ENCODE measurements at regions not wholly inside any gene's neighbourhood (a gene's known extent, or its start where the extent isn't known, plus 50 kb on each side); places are given as distances from the start of the nearest gene placed in this dataset.

DNA sequence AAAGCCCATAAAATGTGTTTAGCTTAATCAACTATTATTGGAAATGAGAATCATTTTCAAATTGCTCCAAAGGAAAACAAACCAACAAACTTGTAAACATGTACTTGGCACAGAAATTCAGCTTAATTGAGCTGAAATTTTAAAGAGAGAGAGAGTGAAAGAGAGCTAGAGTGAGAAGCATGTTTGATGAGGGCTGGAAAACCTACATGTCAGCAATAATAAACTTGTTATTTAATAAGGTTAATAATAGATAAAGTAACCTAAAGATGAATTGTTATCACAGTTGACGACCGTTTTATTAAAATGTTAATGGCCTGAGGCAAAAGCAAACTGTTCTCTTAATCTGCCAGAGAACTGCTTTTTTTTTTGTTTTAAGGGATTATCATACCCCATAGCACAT is 496.1 kb downstream of the RNF144B start:
- TF ChIP-seq, protein P1, sequence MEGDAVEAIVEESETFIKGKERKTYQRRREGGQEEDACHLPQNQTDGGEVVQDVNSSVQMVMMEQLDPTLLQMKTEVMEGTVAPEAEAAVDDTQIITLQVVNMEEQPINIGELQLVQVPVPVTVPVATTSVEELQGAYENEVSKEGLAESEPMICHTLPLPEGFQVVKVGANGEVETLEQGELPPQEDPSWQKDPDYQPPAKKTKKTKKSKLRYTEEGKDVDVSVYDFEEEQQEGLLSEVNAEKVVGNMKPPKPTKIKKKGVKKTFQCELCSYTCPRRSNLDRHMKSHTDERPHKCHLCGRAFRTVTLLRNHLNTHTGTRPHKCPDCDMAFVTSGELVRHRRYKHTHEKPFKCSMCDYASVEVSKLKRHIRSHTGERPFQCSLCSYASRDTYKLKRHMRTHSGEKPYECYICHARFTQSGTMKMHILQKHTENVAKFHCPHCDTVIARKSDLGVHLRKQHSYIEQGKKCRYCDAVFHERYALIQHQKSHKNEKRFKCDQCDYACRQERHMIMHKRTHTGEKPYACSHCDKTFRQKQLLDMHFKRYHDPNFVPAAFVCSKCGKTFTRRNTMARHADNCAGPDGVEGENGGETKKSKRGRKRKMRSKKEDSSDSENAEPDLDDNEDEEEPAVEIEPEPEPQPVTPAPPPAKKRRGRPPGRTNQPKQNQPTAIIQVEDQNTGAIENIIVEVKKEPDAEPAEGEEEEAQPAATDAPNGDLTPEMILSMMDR (conservative IDR thresholded peaks at IDR 0.05), result no peak
- TF ChIP-seq EZH2 (IDR thresholded peaks at IDR 0.05; ENCODE audit: low read depth), result no peak
- Histone ChIP-seq H3K79me2 (ENCODE audit: low read depth) (no peaks in the 10 kb centered on the region), H3K27me3 (ENCODE audit: insufficient read depth, low read depth) (no peaks in the 10 kb centered on the region), H3K4me1 (replicated peaks; ENCODE audit: insufficient read depth) (no peaks in the 10 kb centered on the region), H4K20me1 (ENCODE audit: insufficient read depth) (no peaks in the 10 kb centered on the region), H3K36me3 (ENCODE audit: low read depth) (no peaks in the 10 kb centered on the region), H3K9me2 (ENCODE audit: insufficient read depth) (no peaks in the 10 kb centered on the region), H3K9me3 (ENCODE audit: insufficient read depth, low read depth) (no peaks in the 10 kb centered on the region), H3K4me2 (no peak overlapping the region), H3F3A (ENCODE audit: insufficient read depth, low read depth) (no peaks in the 10 kb centered on the region), H3K4me3 (no peak overlapping the region), H2AFZ (no peak overlapping the region), H3K27ac (no peak overlapping the region)
- no peak for DNase-seq
- BruUV-seq (replicated peaks), result no TSS peak
- ChIA-PET POLR2A (ENCODE audit: unreplicated experiment) (no interaction called here), CTCF (no interaction called here)
- intact Hi-C loops (cut with micrococcal nuclease; ENCODE audit: unreplicated experiment), result no loop called here

DNA sequence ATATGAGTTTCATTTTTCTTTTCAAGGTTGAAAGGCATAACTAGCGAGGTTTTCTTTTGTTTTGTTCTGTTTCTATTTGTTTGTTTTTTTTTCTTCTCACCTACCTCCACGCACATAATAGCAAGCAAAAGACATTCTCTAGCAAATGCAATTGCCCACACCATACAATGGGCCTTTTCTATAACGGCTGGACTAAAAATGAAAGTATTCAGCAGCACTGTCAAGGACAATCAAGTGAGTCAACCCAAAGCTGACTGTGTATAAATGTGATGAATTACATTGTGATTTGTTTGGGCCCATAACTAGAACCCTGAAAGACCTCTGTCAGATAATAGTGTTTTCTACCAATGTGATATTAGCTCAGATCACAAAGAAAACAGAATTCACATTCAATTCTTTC is 496.7 kb downstream of the RNF144B start:
- POLR2A ChIA-PET (ENCODE audit: unreplicated experiment), result no interaction called here
- intact Hi-C loops (cut with micrococcal nuclease; ENCODE audit: unreplicated experiment), result no loop called here

DNA sequence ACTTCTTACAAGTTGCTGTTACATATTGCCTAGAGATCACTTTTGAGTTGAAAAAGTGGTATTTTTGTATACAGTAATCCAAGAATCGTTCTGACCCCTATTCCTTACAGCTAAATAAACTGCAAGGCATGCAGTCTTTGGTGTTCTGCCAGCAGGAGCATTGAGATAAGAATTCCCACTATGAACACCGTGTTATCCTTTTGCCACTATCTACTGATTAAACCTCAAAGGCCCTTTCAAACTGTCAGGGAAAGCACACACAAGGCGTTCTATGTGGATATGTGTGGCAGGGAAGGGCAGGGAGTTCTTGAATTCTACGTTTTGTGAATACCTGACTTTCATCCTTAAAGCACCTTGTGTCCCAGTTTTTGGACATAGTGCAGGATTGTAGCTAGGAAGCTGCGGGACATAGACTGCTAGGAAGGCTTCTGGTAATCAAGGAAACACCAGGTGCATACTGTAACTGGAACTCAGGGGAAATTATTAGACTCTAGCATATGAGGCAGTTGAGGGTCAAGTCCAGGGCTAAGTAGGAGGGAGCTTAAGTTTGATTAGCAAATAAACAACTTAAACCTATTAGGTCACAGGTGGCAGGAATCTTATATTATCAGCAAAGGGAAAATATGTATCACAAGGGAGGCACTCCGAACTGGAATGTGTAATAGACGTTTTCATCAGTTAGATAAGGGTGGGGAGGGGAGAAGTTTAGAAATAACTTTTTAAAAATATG is 506.6 kb downstream of the RNF144B start:
- intact Hi-C loops (cut with micrococcal nuclease; ENCODE audit: unreplicated experiment), result no loop called here
- no peak for DNase-seq
- no peaks in the 10 kb centered on the region for H4K20me1 ChIP-seq (ENCODE audit: insufficient read depth)
- ChIA-PET CTCF (no interaction called here), POLR2A (ENCODE audit: unreplicated experiment) (no interaction called here)
- no peaks in the 10 kb centered on the region for H3K36me3 ChIP-seq (ENCODE audit: low read depth)
- H3K4me2 ChIP-seq, result no peak overlapping the region
- no peak overlapping the region for H3K27ac ChIP-seq
- TF ChIP-seq EZH2 (IDR thresholded peaks at IDR 0.05; ENCODE audit: low read depth), result no peak
- TF ChIP-seq, protein P1 (conservative IDR thresholded peaks at IDR 0.05), result no peak
- no TSS peak for BruUV-seq (replicated peaks)
- H3K27me3 ChIP-seq (ENCODE audit: insufficient read depth, low read depth), result no peaks in the 10 kb centered on the region
- no peaks in the 10 kb centered on the region for H3K9me3 ChIP-seq (ENCODE audit: insufficient read depth, low read depth)
- H3K4me1 ChIP-seq (replicated peaks; ENCODE audit: insufficient read depth), result no peaks in the 10 kb centered on the region
- H3K79me2 ChIP-seq (ENCODE audit: low read depth), result no peaks in the 10 kb centered on the region
- no peaks in the 10 kb centered on the region for H3K9me2 ChIP-seq (ENCODE audit: insufficient read depth)
- no peaks in the 10 kb centered on the region for H3F3A ChIP-seq (ENCODE audit: insufficient read depth, low read depth)
- no peak overlapping the region for H3K4me3 ChIP-seq
- no peak overlapping the region for H2AFZ ChIP-seq

More for the DNA sequence above, 496.7 kb downstream of the RNF144B start:
- no peaks in the 10 kb centered on the region for H3K4me1 ChIP-seq (replicated peaks; ENCODE audit: insufficient read depth)
- no peaks in the 10 kb centered on the region for H3K9me3 ChIP-seq (ENCODE audit: insufficient read depth, low read depth)
- no TSS peak for BruUV-seq (replicated peaks)
- no peaks in the 10 kb centered on the region for H3F3A ChIP-seq (ENCODE audit: insufficient read depth, low read depth)
- no peaks in the 10 kb centered on the region for H4K20me1 ChIP-seq (ENCODE audit: insufficient read depth)
- no peak overlapping the region for H2AFZ ChIP-seq
- H3K4me2 ChIP-seq, result no peak overlapping the region
- H3K79me2 ChIP-seq (ENCODE audit: low read depth), result no peaks in the 10 kb centered on the region
- CTCF ChIA-PET, result no interaction called here
- no peaks in the 10 kb centered on the region for H3K36me3 ChIP-seq (ENCODE audit: low read depth)
- no peaks in the 10 kb centered on the region for H3K27me3 ChIP-seq (ENCODE audit: insufficient read depth, low read depth)
- no peaks in the 10 kb centered on the region for H3K9me2 ChIP-seq (ENCODE audit: insufficient read depth)
- no peak overlapping the region for H3K4me3 ChIP-seq
- TF ChIP-seq, protein P1 (conservative IDR thresholded peaks at IDR 0.05), result no peak
- TF ChIP-seq EZH2 (IDR thresholded peaks at IDR 0.05; ENCODE audit: low read depth), result no peak
- no peak for DNase-seq
- H3K27ac ChIP-seq, result no peak overlapping the region

Measured in PC-9 (cell line).